Natural killer cell (primary cell): ENCODE measurements at regions not wholly inside any gene's neighbourhood (a gene's known extent, or its start where the extent isn't known, plus 50 kb on each side); places are given as distances from the start of the nearest gene placed in this dataset.

ENCODE experiments used
- ATAC-seq, 3 donors: fragments of 150-1000 bp in 2 of 3; fragments of 200-7000 bp in 1 of 3; cut with Tn5 transposase; 1 replicate in 1 of 3; 2 replicates in 2 of 3; pipeline ENCODE4 v1.10.0; 2021; ENCODE audit warnings: mild to moderate bottlenecking in 2 of 3, moderate library complexity in 2 of 3
- DNase-seq, 2 donors: peaks; one replicate each; pipeline versions ENCODE4 v3.0.0 to v3.0.0-alpha.2; 2013 to 2021; ENCODE audit warnings: mixed read lengths in 1 of 2
- H3K27ac ChIP-seq: one replicate; pipeline ENCODE4 v1.5.1; 2013; ENCODE audit warnings: mild to moderate bottlenecking, low read length
- H3K27me3 ChIP-seq: one replicate; pipeline ENCODE4 v1.6.1; 2013; ENCODE audit warnings: low read length; ENCODE audit not compliant: control insufficient read depth, insufficient read depth
- H3K36me3 ChIP-seq: one replicate; pipeline ENCODE4 v1.6.1; 2013; ENCODE audit warnings: low read length; ENCODE audit not compliant: control insufficient read depth, insufficient read depth
- H3K4me1 ChIP-seq: one replicate; pipeline ENCODE4 v1.6.1; 2013; ENCODE audit warnings: low read length; ENCODE audit not compliant: control insufficient read depth, insufficient read depth
- H3K4me3 ChIP-seq: one replicate; pipeline ENCODE4 v1.5.1; 2013; ENCODE audit warnings: low read length
- H3K9me3 ChIP-seq: one replicate; pipeline ENCODE4 v1.6.1; 2013; ENCODE audit warnings: low read length; ENCODE audit not compliant: control insufficient read depth, insufficient read depth
- H3K27ac Mint-ChIP-seq, 2 donors: one replicate each; pipeline ENCODE4 v1.8.0; 2022; ENCODE audit warnings: mild to moderate bottlenecking in 2 of 2, mixed read lengths in 2 of 2, moderate library complexity in 1 of 2
- H3K27me3 Mint-ChIP-seq, 2 donors: one replicate each; pipeline ENCODE4 v1.8.0; 2022; ENCODE audit warnings: low read depth in 2 of 2, mixed read lengths in 2 of 2
- H3K36me3 Mint-ChIP-seq: one replicate; pipeline ENCODE4 v1.8.0; 2022; ENCODE audit warnings: mixed read lengths
- H3K4me1 Mint-ChIP-seq, 2 donors: one replicate each; pipeline ENCODE4 v1.8.0; 2022; ENCODE audit warnings: mixed read lengths in 2 of 2
- H3K4me3 Mint-ChIP-seq: one replicate; pipeline ENCODE4 v1.8.0; 2022; ENCODE audit warnings: mild to moderate bottlenecking, moderate library complexity, mixed read lengths
- H3K9me3 Mint-ChIP-seq, 2 donors: one replicate each; pipeline ENCODE4 v1.8.0; 2022; ENCODE audit warnings: mixed read lengths in 2 of 2
- CTCF ChIP-seq: fragments of 200-600 bp; IDR thresholded peaks from one replicate; pipeline ENCODE4 v1.8.0; 2022; ENCODE audit warnings: antibody characterized with exemption
- WGBS: methylation state at CpG from one replicate; pipeline ENCODE4 v1.1.7; 2013; ENCODE audit warnings: missing lambda C conversion rate; ENCODE audit not compliant: insufficient coverage; 5-methylcytosine and 5-hydroxymethylcytosine counted together
- intact Hi-C: fragments of 100-400 bp; cut with micrococcal nuclease; formaldehyde crosslinking; loops from one replicate; pipeline ENCODE4 v1.14.2; 2022

DNA sequence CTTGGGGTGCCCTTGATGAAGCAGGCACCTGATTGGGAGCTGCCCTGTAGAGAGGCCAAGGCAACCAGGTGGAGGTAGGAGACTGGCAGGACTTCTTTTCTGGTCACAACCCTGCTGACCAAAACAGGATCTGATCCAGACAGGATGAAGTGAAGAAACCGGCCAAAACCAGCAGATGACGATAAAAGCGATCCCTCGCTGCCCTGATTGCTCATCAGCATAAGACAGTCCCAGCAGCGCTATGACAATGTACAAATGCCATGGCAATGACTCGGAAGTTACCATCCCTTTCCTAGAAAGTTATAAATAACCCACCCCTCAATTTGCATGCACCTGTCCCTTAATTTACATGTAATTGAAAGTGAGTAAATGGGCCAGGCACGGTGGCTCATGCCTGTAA lies 88.4 kb upstream of the PDE10A start:
- DNase-seq (no peak), ATAC-seq (no peak)
- Histone ChIP-seq H3K27ac (no peak overlapping the region), H3K36me3 (no peaks in the 10 kb centered on the region), H3K4me3 (no peak overlapping the region), H3K4me1 (no peaks in the 10 kb centered on the region), H3K27me3 (no peaks in the 10 kb centered on the region), H3K9me3 (no peaks in the 10 kb centered on the region)
- Mint-ChIP-seq H3K9me3 (peaks cover 7 to 8% of the 10 kb centered on the region in 2 donors), H3K36me3 (no peaks in the 10 kb centered on the region), H3K4me1 (no peaks in the 10 kb centered on the region), H3K27ac (no peak overlapping the region), H3K27me3 (peaks cover 0 to 3% of the 10 kb centered on the region in 2 donors), H3K4me3 (no peak overlapping the region)
- 80% methylated on average over 7 of the region's 7 CpGs for WGBS
- intact Hi-C loops, result no loop called here
- TF ChIP-seq CTCF, result no peak

DNA sequence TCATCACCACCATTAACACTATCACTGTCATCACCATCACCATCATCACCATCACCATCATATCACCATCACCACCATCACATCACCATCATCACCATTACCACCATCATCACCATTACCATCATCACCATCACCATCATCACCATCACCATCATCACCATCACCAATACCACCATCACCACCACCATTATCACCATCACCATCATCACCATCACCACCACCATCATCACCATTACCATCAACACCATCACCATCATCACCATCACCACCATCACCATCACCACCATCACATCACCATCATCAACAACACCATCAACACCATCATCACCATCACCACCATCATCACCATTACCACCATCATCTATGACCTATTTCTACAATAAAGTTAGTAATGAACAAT lies 86.1 kb upstream of the PDE10A start:
- no peaks in the 10 kb centered on the region for H3K36me3 ChIP-seq
- H3K4me3 ChIP-seq, result no peak overlapping the region
- H3K9me3 ChIP-seq, result no peaks in the 10 kb centered on the region
- no peaks in the 10 kb centered on the region for H3K4me1 ChIP-seq
- ATAC-seq, result no peak
- no peak for DNase-seq
- H3K27me3 ChIP-seq, result no peaks in the 10 kb centered on the region
- Mint-ChIP-seq H3K27ac (no peak overlapping the region), H3K27me3 (no peaks in the 10 kb centered on the region), H3K4me1 (no peaks in the 10 kb centered on the region), H3K36me3 (no peaks in the 10 kb centered on the region), H3K4me3 (no peak overlapping the region), H3K9me3 (peaks cover 7 to 8% of the 10 kb centered on the region in 2 donors)
- intact Hi-C loops, result no loop called here
- no peak overlapping the region for H3K27ac ChIP-seq
- no peak for TF ChIP-seq CTCF

DNA sequence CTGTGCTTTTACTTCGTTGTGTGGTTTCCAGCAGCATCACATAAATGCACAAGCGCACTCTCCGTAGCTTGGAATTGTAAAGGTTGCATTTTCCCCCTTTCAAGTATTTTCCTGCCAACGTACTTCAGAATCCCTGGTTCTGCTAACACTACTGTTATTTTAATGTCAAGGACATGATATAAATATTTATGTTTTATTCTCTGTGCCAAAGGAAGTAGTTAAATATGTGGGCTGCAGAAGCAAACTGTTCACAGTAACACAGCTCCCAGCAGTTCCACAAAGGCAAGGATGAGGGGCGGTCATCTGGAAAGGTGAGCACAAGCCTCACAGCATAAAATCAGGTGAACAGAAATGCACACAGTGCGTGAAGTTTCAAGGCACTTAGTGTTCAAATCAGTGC lies 85.3 kb upstream of the PDE10A start:
- intact Hi-C loops, result no loop called here

More for the DNA sequence above, 85.3 kb upstream of the PDE10A start:
- H3K4me3 ChIP-seq, result no peak overlapping the region
- H3K4me3 Mint-ChIP-seq, result no peak overlapping the region
- no peaks in the 10 kb centered on the region for H3K27me3 ChIP-seq
- H3K27me3 Mint-ChIP-seq, result no peaks in the 10 kb centered on the region
- no peak for TF ChIP-seq CTCF
- no peak for DNase-seq
- H3K4me1 Mint-ChIP-seq, result no peaks in the 10 kb centered on the region
- no peaks in the 10 kb centered on the region for H3K4me1 ChIP-seq
- 85% methylated on average over 3 of the region's 6 CpGs for WGBS
- no peak overlapping the region for H3K27ac ChIP-seq
- no peaks in the 10 kb centered on the region for H3K36me3 Mint-ChIP-seq
- no peaks in the 10 kb centered on the region for H3K9me3 ChIP-seq
- no peak for ATAC-seq
- peaks cover 7 to 8% of the 10 kb centered on the region in 2 donors for H3K9me3 Mint-ChIP-seq
- H3K27ac Mint-ChIP-seq, result no peak overlapping the region
- H3K36me3 ChIP-seq, result no peaks in the 10 kb centered on the region
